Liver (tissue), 7 donors: ENCODE measurements at regions not wholly inside any gene's neighbourhood (a gene's known extent, or its start where the extent isn't known, plus 50 kb on each side); places are given as distances from the start of the nearest gene placed in this dataset.

Experiments
- DNase-seq: peaks from one replicate; pipeline ENCODE4 v3.0.0-alpha.2; 2017; ENCODE audit warnings: low spot score
- H3K27ac ChIP-seq, 2 donors: one replicate each; pipeline ENCODE4 v1.7.0; 2013; ENCODE audit warnings: inconsistent platforms in 2 of 2, low read length in 2 of 2, control low read depth in 1 of 2, low read depth in 1 of 2, mild to moderate bottlenecking in 1 of 2
- H3K27me3 ChIP-seq, 4 donors: one replicate each; pipeline versions ENCODE4 v1.6.1 to v1.7.0; 2013; ENCODE audit warnings: low read length in 3 of 4, inconsistent platforms in 1 of 4, mild to moderate bottlenecking in 1 of 4, moderate library complexity in 1 of 4; ENCODE audit not compliant: control insufficient read depth in 4 of 4, insufficient read depth in 4 of 4
- H3K36me3 ChIP-seq, 4 donors: one replicate each; pipeline versions ENCODE4 v1.6.1 to v1.7.0; 2013; ENCODE audit warnings: low read length in 3 of 4, mild to moderate bottlenecking in 3 of 4, low read depth in 1 of 4, moderate library complexity in 1 of 4; ENCODE audit not compliant: control insufficient read depth in 4 of 4, insufficient read depth in 3 of 4
- H3K4me1 ChIP-seq, 4 donors: one replicate each; pipeline versions ENCODE4 v1.6.1 to v1.7.0; 2013; ENCODE audit warnings: low read length in 3 of 4, mild to moderate bottlenecking in 3 of 4, moderate library complexity in 1 of 4; ENCODE audit not compliant: control insufficient read depth in 4 of 4, insufficient read depth in 4 of 4
- H3K4me3 ChIP-seq, 3 donors: one replicate each; pipeline versions ENCODE4 v1.6.1 to v1.7.0; 2013; ENCODE audit warnings: low read length in 3 of 3, control low read depth in 1 of 3, low read depth in 1 of 3, mild to moderate bottlenecking in 1 of 3
- H3K9ac ChIP-seq, 2 donors: one replicate each; pipeline ENCODE4 v1.7.0; 2013; ENCODE audit warnings: low read length in 2 of 2, mild to moderate bottlenecking in 2 of 2, moderate library complexity in 2 of 2, control low read depth in 1 of 2, low read depth in 1 of 2
- H3K9me3 ChIP-seq, 4 donors: one replicate each; pipeline versions ENCODE4 v1.6.1 to v1.7.0; 2013; ENCODE audit warnings: low read length in 3 of 4; ENCODE audit not compliant: control insufficient read depth in 4 of 4
- EGR1 ChIP-seq, 2 donors: IDR thresholded peaks; 2 replicates each; pipeline ENCODE4 v1.6.1; 2016 to 2018; ENCODE audit warnings: antibody characterized with exemption in 2 of 2, low read depth in 2 of 2
- FOXA2 ChIP-seq: IDR thresholded peaks from 2 replicates; pipeline ENCODE4 v1.6.1; 2016; ENCODE audit warnings: antibody characterized with exemption
- GABPA ChIP-seq, 2 donors: IDR thresholded peaks in 1 of 2; conservative IDR thresholded peaks in 1 of 2; 2 replicates each; pipeline ENCODE4 v1.6.1; 2016; ENCODE audit warnings: antibody characterized with exemption in 2 of 2, mild to moderate bottlenecking in 1 of 2, moderate library complexity in 1 of 2
- HNF4A ChIP-seq, 2 donors: conservative IDR thresholded peaks; 2 replicates each; pipeline ENCODE4 v1.6.1; 2016; ENCODE audit warnings: antibody characterized with exemption in 2 of 2, mild to moderate bottlenecking in 2 of 2
- HNF4G ChIP-seq: IDR thresholded peaks from 2 replicates; pipeline ENCODE4 v1.6.1; 2016; ENCODE audit warnings: antibody characterized with exemption
- JUND ChIP-seq, 2 donors: IDR thresholded peaks; 2 replicates each; pipeline ENCODE4 v1.6.1; 2016; ENCODE audit warnings: antibody characterized with exemption in 2 of 2
- MAX ChIP-seq: IDR thresholded peaks from 2 replicates; pipeline ENCODE4 v1.6.1; 2016; ENCODE audit warnings: antibody characterized with exemption
- NR2F2 ChIP-seq: IDR thresholded peaks from 2 replicates; pipeline ENCODE4 v1.6.1; 2016; ENCODE audit warnings: antibody characterized with exemption
- RAD21 ChIP-seq, 2 donors: IDR thresholded peaks; 2 replicates each; pipeline ENCODE4 v1.6.1; 2016; ENCODE audit warnings: antibody characterized with exemption in 2 of 2, mild to moderate bottlenecking in 2 of 2
- REST ChIP-seq: IDR thresholded peaks from 2 replicates; pipeline ENCODE4 v1.6.1; 2016; ENCODE audit warnings: antibody characterized with exemption, mild to moderate bottlenecking
- RXRA ChIP-seq, 2 donors: IDR thresholded peaks; 2 replicates each; pipeline ENCODE4 v1.6.1; 2017 to 2018; ENCODE audit warnings: antibody characterized with exemption in 2 of 2, mild to moderate bottlenecking in 1 of 2
- SP1 ChIP-seq: IDR thresholded peaks from 2 replicates; pipeline ENCODE4 v1.6.1; 2018; ENCODE audit warnings: antibody characterized with exemption, mild to moderate bottlenecking
- TAF1 ChIP-seq: conservative IDR thresholded peaks from 2 replicates; pipeline ENCODE4 v1.6.1; 2016; ENCODE audit warnings: antibody characterized with exemption, mild to moderate bottlenecking
- YY1 ChIP-seq: IDR thresholded peaks from 2 replicates; pipeline ENCODE4 v1.6.1; 2016; ENCODE audit warnings: antibody characterized with exemption, mild to moderate bottlenecking
- WGBS: extraction: QIAGEN DNeasy Blood & Tissue Kit; methylation state at CpG from one replicate; pipeline ENCODE4 v1.1.7; 2013; 5-methylcytosine and 5-hydroxymethylcytosine counted together
- TF ChIP-seq, protein P1 (sequence below): IDR thresholded peaks from 2 replicates; pipeline ENCODE4 v1.6.1; 2016; ENCODE audit warnings: antibody characterized with exemption
- donor health status: healthy.
- donor health status: healthy.
- donor health status: healthy.
- donor health status: healthy.

DNA sequence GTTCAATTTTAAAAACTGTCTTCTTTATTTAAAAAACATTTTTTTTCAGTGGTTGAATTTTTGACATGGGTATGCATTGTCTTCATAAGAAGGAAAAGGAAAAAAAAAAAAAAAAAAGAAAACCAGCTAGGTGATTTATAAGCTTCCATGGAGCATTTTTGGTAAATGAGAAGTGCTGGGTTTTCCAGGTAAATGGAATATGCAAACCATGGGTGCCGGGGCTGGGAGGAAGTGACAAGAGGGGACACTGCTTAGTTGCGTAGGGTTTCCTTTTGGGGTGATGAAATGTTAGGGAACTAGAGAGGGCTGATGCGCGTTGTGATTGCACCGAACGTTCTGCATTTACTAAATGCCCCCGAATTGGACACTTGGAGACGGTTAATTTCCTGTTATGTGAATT lies 217.4 kb upstream of the FOXF1 start:
- Histone ChIP-seq H3K36me3 (no peaks in the 10 kb centered on the region), H3K9ac (no peak overlapping the region), H3K4me1 (no peaks in the 10 kb centered on the region), H3K27ac (no peak overlapping the region), H3K9me3 (no peaks in the 10 kb centered on the region), H3K4me3 (no peak overlapping the region), H3K27me3 (peaks cover 4 to 27% (median 6%) of the 10 kb centered on the region in 4 donors)
- no peak for DNase-seq
- 80% methylated on average over 8 of the region's 8 CpGs for WGBS
- no peak for TF ChIP-seq FOXA2

DNA sequence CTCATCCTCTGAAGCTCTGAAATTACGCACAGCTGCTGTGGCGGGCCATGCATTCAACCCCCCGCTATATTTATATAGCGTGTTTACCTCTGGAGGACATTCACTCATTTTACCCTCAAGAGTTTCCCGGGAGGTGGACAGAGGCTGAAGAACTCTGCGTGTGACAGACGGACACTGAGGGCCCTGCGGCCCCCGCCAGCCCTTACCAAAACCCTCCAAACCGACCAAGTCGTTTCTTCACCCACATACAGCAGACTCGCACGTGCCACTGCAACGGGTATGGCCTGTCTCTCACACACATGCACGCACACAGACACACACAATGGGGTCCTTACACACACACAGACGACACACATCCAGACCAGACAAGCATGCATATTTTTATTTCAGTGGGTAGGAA lies 216.4 kb upstream of the FOXF1 start:
- Histone ChIP-seq H3K9ac (no peak overlapping the region), H3K4me1 (no peaks in the 10 kb centered on the region), H3K36me3 (no peaks in the 10 kb centered on the region), H3K9me3 (no peaks in the 10 kb centered on the region), H3K27me3 (peaks cover 0 to 22% (median 5%) of the 10 kb centered on the region in 4 donors), H3K27ac (no peak overlapping the region), H3K4me3 (no peak overlapping the region)
- TF ChIP-seq SP1 (no peak), HNF4G (no peak), FOXA2 (no peak), EGR1 (IDR thresholded peaks at IDR 0.05; ENCODE audit: low read depth in 2 of 2) (no peak), HNF4A (conservative IDR thresholded peaks at IDR 0.05) (no peak), GABPA (IDR thresholded peaks at IDR 0.05 in 1 of 2, conservative IDR thresholded peaks at IDR 0.05 in 1 of 2) (no peak), REST (no peak), YY1 (no peak), NR2F2 (no peak), RXRA (IDR thresholded peaks at IDR 0.05) (no peak), RAD21 (IDR thresholded peaks at IDR 0.05) (no peak), MAX (no peak), JUND (IDR thresholded peaks at IDR 0.05) (no peak), TAF1 (no peak)
- TF ChIP-seq, protein P1, sequence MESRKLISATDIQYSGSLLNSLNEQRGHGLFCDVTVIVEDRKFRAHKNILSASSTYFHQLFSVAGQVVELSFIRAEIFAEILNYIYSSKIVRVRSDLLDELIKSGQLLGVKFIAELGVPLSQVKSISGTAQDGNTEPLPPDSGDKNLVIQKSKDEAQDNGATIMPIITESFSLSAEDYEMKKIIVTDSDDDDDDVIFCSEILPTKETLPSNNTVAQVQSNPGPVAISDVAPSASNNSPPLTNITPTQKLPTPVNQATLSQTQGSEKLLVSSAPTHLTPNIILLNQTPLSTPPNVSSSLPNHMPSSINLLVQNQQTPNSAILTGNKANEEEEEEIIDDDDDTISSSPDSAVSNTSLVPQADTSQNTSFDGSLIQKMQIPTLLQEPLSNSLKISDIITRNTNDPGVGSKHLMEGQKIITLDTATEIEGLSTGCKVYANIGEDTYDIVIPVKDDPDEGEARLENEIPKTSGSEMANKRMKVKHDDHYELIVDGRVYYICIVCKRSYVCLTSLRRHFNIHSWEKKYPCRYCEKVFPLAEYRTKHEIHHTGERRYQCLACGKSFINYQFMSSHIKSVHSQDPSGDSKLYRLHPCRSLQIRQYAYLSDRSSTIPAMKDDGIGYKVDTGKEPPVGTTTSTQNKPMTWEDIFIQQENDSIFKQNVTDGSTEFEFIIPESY, result no peak
- DNase-seq, result no peak
- WGBS, result 72% methylated on average over 16 of the region's 16 CpGs
